HG02938 (cell line): ENCODE measurements at regions not wholly inside any gene's neighbourhood (a gene's known extent, or its start where the extent isn't known, plus 50 kb on each side); places are given as distances from the start of the nearest gene placed in this dataset.

Experiments used
- ATAC-seq: cut with Tn5 transposase; IDR thresholded peaks from one replicate; pipeline ENCODE4 v1.9.1; 2021; ENCODE audit warnings: mild to moderate bottlenecking, moderate library complexity; ENCODE audit not compliant: unreplicated experiment

- no peak for ATAC-seq
These were observed 486.1 kb upstream of the UBE2E3 start for GRCh38 chr2:180494286-180494685.

- ATAC-seq, result no peak
These were observed 475.6 kb upstream of the CWC22 start for GRCh38 chr2:180482696-180483095.

GRCh38 chr2:180481998-180482397 is 474.9 kb upstream of the CWC22 start:
- ATAC-seq, result no peak

- ATAC-seq, result no peak
These were observed 471.8 kb upstream of the CWC22 start for GRCh38 chr2:180478883-180479282.

GRCh38 chr2:180474716-180475115 is 467.6 kb upstream of the CWC22 start:
- no peak for ATAC-seq

- ATAC-seq, result no peak
These were observed 466.4 kb upstream of the CWC22 start for GRCh38 chr2:180473456-180473855.

- ATAC-seq, result no peak
These were observed 465.0 kb upstream of the CWC22 start for GRCh38 chr2:180472133-180472532.

GRCh38 chr2:180463608-180464007 is 456.5 kb upstream of the CWC22 start:
- ATAC-seq, result no peak

- no peak for ATAC-seq
These were observed 454.7 kb upstream of the CWC22 start for GRCh38 chr2:180461761-180462160.

GRCh38 chr2:180456801-180457200 is 449.7 kb upstream of the CWC22 start:
- ATAC-seq, result no peak

GRCh38 chr2:180450841-180451240 is 443.7 kb upstream of the CWC22 start:
- ATAC-seq, result no peak

GRCh38 chr2:180449171-180449915 is 442.2 kb upstream of the CWC22 start:
- no peak for ATAC-seq

GRCh38 chr2:180446492-180446891 is 439.4 kb upstream of the CWC22 start:
- ATAC-seq, result no peak

- no peak for ATAC-seq
These were observed 436.8 kb upstream of the CWC22 start for GRCh38 chr2:180443888-180444287.

GRCh38 chr2:180442860-180443644 is 436.0 kb upstream of the CWC22 start:
- no peak for ATAC-seq

GRCh38 chr2:180419212-180419611 is 412.1 kb upstream of the CWC22 start:
- ATAC-seq, result no peak

GRCh38 chr2:180416627-180417026 is 409.5 kb upstream of the CWC22 start:
- ATAC-seq, result no peak

- no peak for ATAC-seq
These were observed 406.2 kb upstream of the CWC22 start for GRCh38 chr2:180413336-180413735.

- peak; percentile 53 for ATAC-seq
These were observed 405.1 kb upstream of the CWC22 start for GRCh38 chr2:180412219-180412618.

- ATAC-seq, result peak; percentile 78
These were observed 404.6 kb upstream of the CWC22 start for GRCh38 chr2:180411661-180412060.

GRCh38 chr2:180406687-180407086 is 399.6 kb upstream of the CWC22 start:
- no peak for ATAC-seq

GRCh38 chr2:180405520-180405919 is 398.4 kb upstream of the CWC22 start:
- peak; percentile 65 for ATAC-seq
